GM21529 (cell line): ENCODE measurements at regions not wholly inside any gene's neighbourhood (a gene's known extent, or its start where the extent isn't known, plus 50 kb on each side); places are given as distances from the start of the nearest gene placed in this dataset.
"Not testable (repeated sequence)": the region's sequence is repeated elsewhere in the genome, so short reads cannot be mapped to it uniquely, and the experiment has no call there.

Experiments
- ATAC-seq: cut with Tn5 transposase; IDR thresholded peaks from one replicate; pipeline ENCODE4 v1.9.1; 2021; ENCODE audit not compliant: unreplicated experiment

GRCh38 chr18:28771849-28772248 lies 594.9 kb upstream of the CDH2 start:
- ATAC-seq: no peak

- no peak for ATAC-seq
These were observed 592.1 kb upstream of the CDH2 start for GRCh38 chr18:28768791-28769768.

- no peak for ATAC-seq
These were observed 590.8 kb upstream of the CDH2 start for GRCh38 chr18:28767727-28768211.

- ATAC-seq: no peak
These were observed 590.3 kb upstream of the CDH2 start for GRCh38 chr18:28767201-28767600.

- ATAC-seq: no peak
These were observed 589.8 kb upstream of the CDH2 start for GRCh38 chr18:28766721-28767120.

GRCh38 chr18:28766027-28766426 lies 589.1 kb upstream of the CDH2 start:
- ATAC-seq: no peak

GRCh38 chr18:28760299-28760698 lies 583.4 kb upstream of the CDH2 start:
- ATAC-seq: no peak

- ATAC-seq: no peak
These were observed 580.6 kb upstream of the CDH2 start for GRCh38 chr18:28757466-28758008.

GRCh38 chr18:28743115-28743514 lies 566.2 kb upstream of the CDH2 start:
- ATAC-seq: no peak

- ATAC-seq: no peak
These were observed 563.6 kb upstream of the CDH2 start for GRCh38 chr18:28740575-28740974.

- no peak for ATAC-seq
These were observed 560.0 kb upstream of the CDH2 start for GRCh38 chr18:28736951-28737350.

GRCh38 chr18:28736223-28736622 lies 559.3 kb upstream of the CDH2 start:
- ATAC-seq: no peak

- no peak for ATAC-seq
These were observed 558.8 kb upstream of the CDH2 start for GRCh38 chr18:28735731-28736130.

GRCh38 chr18:28729321-28729720 lies 552.4 kb upstream of the CDH2 start:
- no peak for ATAC-seq

GRCh38 chr18:28728891-28729290 lies 552.0 kb upstream of the CDH2 start:
- ATAC-seq: no peak

GRCh38 chr18:28727189-28727588 lies 550.3 kb upstream of the CDH2 start:
- ATAC-seq: not testable (repeated sequence)

GRCh38 chr18:28725876-28726275 lies 548.9 kb upstream of the CDH2 start:
- ATAC-seq: no peak

GRCh38 chr18:28723506-28723905 lies 546.6 kb upstream of the CDH2 start:
- ATAC-seq: no peak

- ATAC-seq: no peak
These were observed 541.8 kb upstream of the CDH2 start for GRCh38 chr18:28718696-28719095.

- no peak for ATAC-seq
These were observed 539.4 kb upstream of the CDH2 start for GRCh38 chr18:28716338-28716737.

- no peak for ATAC-seq
These were observed 538.3 kb upstream of the CDH2 start for GRCh38 chr18:28715206-28715605.

- ATAC-seq: no peak
These were observed 537.6 kb upstream of the CDH2 start for GRCh38 chr18:28714498-28714897.
